ENCODE measurements at regions not wholly inside any gene's neighbourhood (a gene's known extent, or its start where the extent isn't known, plus 50 kb on each side); places are given as distances from the start of the nearest gene placed in this dataset.
"Not testable (repeated sequence)": the region's sequence is repeated elsewhere in the genome, so short reads cannot be mapped to it uniquely, and the experiment has no call there.

- DNase-seq (ENCODE audit: low spot score in 2 of 2): no peak
- no peak for FAIRE-seq
Measured at GRCh38 chr9:22216730-22217172, 207.6 kb upstream of the CDKN2B start.

GRCh38 chr9:22217254-22217653 lies 208.1 kb upstream of the CDKN2B start:
- no peak for FAIRE-seq
- DNase-seq (ENCODE audit: low spot score in 2 of 2): no peak

DNA sequence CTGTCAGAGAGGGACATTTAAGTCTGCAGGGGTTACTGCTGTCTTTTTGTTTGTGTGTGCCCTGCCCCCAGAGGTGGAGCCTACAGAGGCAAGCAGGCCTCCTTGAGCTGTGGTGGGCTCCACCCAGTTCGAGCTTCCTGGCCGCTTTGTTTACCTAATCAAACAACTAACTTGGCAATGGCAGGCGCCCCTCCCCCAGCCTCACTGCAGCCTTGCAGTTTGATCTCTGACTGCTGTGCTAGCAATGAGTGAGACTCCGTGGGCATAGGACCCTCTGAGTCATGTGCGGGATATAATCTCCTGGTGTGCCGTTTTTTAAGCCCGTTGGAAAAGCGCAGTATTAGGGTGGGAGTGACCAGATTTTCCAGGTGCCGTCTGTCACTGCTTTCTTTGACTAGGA lies 216.8 kb upstream of the CDKN2B start:
- FAIRE-seq; DNase-seq (ENCODE audit: low spot score in 2 of 2): not testable (repeated sequence)

GRCh38 chr9:22227986-22228385 lies 218.6 kb upstream of the DMRTA1 start:
- FAIRE-seq: no peak

GRCh38 chr9:22228542-22228941 lies 218.1 kb upstream of the DMRTA1 start:
- DNase-seq (ENCODE audit: low spot score in 2 of 2) (no peak), FAIRE-seq (no peak)

More at GRCh38 chr9:22227986-22228385, 218.6 kb upstream of the DMRTA1 start:
- no peak for DNase-seq (ENCODE audit: low spot score in 2 of 2)

GRCh38 chr9:22229069-22229468 lies 217.6 kb upstream of the DMRTA1 start:
- FAIRE-seq (no peak), DNase-seq (ENCODE audit: low spot score in 2 of 2) (no peak)

DNA sequence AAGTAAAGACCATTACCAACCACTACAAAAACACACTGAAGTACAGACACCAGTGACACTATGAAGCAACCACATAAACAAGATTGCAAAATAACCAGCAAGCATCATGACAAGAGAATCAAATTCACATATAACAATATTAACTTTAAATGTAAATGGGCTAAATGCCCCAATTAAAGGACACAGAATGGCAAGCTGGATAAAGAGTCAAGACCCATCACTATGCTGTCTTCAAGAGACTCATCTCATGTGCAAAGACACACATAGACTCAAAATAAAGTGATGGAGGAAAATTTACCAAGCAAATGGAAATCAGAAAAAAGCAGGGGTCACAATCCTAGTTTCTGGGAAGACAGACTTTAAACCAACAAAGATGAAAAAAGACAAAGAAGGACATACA lies 215.3 kb upstream of the DMRTA1 start:
- FAIRE-seq; DNase-seq (ENCODE audit: low spot score in 2 of 2): not testable (repeated sequence)

DNA sequence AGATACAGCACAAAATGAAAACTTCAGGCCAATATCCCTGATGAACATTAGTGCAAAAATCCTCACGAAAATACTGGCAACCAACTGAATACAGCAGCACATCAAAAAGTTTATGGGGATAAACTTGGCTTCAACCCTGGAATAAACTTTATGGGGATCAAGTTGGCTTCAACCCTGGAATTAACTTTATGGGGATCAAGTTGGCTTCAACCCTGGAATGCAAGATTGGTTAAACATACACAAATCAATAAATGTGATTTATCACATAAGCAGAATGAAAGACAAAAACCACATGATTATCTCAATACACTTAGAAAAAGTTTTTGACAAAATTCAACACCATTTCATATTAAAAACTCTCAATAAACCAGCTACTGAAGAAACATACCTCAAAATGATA lies 213.7 kb upstream of the DMRTA1 start:
- DNase-seq (ENCODE audit: low spot score in 2 of 2) (no peak), FAIRE-seq (no peak)

DNA sequence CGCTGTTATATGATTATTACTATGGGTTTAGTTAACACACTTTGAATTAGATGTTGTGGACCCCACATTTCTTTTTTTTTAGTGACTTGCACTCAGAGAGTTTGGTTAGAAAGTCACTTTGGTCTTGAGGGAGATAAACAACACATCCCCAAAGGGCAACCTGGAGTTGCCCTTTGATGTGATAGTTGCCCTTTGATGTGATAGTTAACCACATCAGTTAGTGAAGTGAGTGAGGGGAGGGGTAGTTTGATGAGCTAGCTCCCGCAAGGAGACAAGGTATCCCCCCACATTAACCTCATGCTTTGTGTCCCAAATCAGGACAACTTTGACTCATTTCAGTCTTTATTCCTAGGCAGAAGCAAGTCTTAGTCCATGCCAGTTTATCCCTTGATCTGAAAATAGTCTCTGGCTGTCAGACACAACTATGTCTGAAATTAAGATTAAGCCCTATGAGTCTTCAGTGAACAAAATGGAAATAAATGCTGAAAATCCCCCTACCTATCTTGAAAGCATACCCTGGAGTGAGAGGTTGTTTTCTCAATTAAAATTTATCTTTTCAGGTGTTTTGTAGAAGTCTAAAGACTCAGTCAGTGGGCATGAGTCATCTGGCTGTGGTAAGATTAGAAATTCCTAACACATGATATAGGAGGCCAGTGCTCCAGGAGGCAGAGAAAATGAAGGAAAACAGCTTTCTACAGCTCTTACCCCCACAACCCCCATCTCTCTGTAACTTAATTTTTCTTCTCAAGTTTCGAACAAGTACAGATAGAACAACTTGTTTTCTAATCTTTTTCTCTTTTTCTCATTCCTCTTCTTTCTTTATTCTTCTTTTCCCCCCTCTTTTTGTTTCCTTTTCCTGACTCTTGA lies 208.9 kb upstream of the DMRTA1 start:
- FAIRE-seq (no peak), DNase-seq (ENCODE audit: low spot score in 2 of 2) (no peak)

GRCh38 chr9:22238809-22239684 lies 207.6 kb upstream of the DMRTA1 start:
- peak in 1 of 2 donors; percentile 7 for DNase-seq (ENCODE audit: low spot score in 2 of 2)
- FAIRE-seq: no peak

- DNase-seq (ENCODE audit: low spot score in 2 of 2): no peak
- no peak for FAIRE-seq
Measured at GRCh38 chr9:22240619-22241018, 206.0 kb upstream of the DMRTA1 start.

GRCh38 chr9:22241024-22241423 lies 205.6 kb upstream of the DMRTA1 start:
- DNase-seq (ENCODE audit: low spot score in 2 of 2): no peak
- FAIRE-seq: no peak

DNA sequence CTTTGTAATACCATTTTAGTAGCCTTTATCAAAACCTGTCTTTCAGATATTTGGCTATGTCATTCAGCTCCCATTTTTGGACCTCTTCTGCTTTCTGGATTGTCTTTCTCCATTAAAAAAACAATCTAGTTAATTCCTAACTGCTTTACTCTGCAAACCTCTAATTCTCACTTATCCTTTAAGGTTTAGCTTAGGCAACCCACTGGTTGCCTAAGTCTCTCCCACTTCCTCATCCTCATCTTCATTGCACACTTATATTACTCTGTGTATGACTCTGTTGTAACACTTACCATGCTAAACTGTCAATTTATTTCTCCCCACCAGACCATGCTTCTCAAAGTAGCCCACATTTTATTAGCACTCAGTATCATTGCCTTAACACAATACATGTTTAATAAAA lies 205.0 kb upstream of the DMRTA1 start:
- FAIRE-seq (no peak), DNase-seq (ENCODE audit: low spot score in 2 of 2) (no peak)

- peak in 1 of 2 donors; percentile 9 for DNase-seq (ENCODE audit: low spot score in 2 of 2)
- no peak for FAIRE-seq
Measured at GRCh38 chr9:22244139-22245011, 202.2 kb upstream of the DMRTA1 start.

GRCh38 chr9:22255337-22255736 lies 191.3 kb upstream of the DMRTA1 start:
- FAIRE-seq: no peak
- DNase-seq (ENCODE audit: low spot score in 2 of 2): no peak

DNA sequence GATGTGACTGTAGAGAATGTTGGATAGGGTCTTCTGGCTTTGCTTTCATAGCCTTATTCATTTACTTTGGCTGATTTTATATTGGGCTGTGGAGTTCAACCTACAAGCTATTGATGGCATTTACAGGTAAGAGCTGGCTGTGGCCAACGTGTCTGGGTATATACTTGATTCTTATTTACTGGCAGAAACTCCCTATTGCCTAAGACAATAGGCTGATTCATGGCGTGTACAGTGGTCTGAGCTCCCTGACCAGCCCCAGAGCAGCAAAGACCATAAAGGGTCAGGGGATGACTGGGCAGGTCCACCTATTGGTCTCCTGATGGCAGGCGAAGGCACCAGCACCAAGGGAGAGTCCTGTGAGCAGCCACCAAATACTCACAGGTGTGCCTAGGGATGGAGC lies 190.2 kb upstream of the DMRTA1 start:
- FAIRE-seq (no peak), DNase-seq (ENCODE audit: low spot score in 2 of 2) (no peak)

DNA sequence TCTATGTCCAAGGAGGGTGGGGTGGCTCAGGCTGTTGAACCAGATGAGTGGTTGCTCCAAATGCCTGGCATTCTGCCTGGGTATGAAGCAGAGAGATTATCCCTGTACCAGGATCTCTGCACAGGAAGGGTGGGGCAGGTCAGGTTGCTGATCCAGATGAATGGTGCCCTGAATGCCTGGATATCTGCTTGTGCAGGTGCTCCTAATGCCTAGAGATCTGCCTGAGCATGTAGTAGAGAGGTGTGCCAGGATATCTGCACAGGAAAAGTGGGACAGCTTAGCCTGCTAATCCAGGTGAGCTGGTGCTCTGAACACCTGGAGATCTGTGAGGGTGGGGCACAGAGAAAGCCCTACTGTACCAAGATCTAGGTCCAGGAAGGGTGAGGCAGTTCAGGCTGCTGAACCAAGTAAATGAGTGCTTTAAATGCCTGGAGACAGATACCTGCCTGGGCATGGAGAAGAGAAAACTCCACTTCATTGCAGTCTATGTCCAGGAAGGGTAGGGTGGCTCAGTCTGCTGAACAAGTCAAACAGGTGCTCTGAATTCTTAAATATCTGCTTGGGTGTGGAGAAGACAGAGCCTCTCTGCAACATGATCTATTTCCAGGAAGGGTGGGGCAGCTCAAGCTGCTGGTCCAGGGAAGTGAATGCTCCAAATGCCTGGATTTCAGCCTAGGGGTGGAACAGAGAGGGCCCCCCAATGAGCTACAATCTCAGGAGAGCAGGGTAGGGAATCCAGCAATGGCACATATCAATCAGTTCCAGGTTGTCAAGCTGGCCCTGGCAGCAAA lies 189.4 kb upstream of the DMRTA1 start:
- DNase-seq (ENCODE audit: low spot score in 2 of 2) (no peak), FAIRE-seq (no peak)

DNA sequence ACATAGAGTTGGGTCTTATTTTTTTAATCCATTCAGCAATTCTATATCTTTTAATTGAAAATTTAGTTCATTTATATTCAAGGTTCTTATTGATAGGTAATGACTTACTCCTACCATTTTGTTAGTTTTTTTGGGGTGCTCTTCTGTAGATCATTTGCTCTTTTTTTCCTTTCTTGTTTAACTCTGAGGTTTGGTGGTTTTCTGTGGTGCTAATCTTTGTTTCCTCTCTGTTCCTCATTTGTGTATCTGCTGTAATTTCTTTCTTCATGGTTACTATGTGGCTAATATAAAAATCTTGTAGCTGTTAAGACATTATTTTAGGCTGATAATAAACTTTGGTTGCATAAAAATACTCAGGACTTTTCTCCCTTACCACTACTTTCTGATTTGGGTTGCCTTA lies 181.6 kb upstream of the DMRTA1 start:
- DNase-seq (ENCODE audit: low spot score in 2 of 2) (no peak), FAIRE-seq (no peak)

GRCh38 chr9:22265534-22265933 lies 181.1 kb upstream of the DMRTA1 start:
- FAIRE-seq: no peak
- no peak for DNase-seq (ENCODE audit: low spot score in 2 of 2)

DNA sequence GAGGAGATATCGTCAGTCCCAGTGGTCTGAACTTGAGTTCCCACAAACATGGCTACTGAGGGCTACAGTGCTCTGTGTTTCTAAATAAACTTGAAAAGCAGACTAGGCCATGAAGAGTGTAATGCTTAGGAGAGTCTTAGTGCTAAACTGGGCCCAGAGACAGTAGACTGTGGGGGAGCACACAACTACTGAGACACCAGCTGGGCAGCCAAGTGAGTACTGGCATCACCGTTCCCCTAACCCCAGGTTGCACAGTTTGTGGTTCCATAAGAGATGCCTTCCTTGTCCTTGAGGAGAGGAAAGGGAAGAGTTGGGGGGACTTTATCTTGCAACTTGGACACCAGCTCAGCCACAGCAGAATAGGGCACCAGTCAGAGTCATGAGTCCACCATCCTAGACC lies 172.1 kb upstream of the DMRTA1 start:
- FAIRE-seq: no peak
- no peak for DNase-seq (ENCODE audit: low spot score in 2 of 2)

Data from frontal cortex (tissue), 3 donors.